NCI-H1436 treated with DMSO at 0.1 percent for 48 hours (cell line): ENCODE measurements at regions not wholly inside any gene's neighbourhood (a gene's known extent, or its start where the extent isn't known, plus 50 kb on each side); places are given as distances from the start of the nearest gene placed in this dataset.

Source experiments
- DNase-seq: peaks from one replicate; lab custom pipeline; 2025; lab: John Stamatoyannopoulos, UW

DNA sequence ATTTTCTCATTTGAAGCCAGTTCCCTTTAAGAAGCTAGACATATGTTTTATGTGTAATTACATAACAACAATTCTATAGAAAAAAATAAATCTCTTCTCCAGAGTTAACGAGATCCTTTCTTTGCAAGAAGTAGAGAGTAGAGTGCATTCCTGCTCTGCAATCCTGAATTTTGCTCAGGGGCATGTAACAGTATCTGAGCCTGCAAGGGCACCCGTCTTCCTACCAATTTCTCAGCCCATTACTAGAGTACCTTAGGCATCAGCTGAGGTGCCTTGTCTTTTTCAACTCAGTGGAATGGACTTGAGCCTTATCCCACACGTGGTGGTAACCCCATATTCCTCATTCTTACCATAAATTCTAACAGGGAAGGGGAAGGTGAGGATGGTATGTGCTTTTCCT, 205.9 kb downstream of the IKZF2 start:
- no peak for DNase-seq

DNA sequence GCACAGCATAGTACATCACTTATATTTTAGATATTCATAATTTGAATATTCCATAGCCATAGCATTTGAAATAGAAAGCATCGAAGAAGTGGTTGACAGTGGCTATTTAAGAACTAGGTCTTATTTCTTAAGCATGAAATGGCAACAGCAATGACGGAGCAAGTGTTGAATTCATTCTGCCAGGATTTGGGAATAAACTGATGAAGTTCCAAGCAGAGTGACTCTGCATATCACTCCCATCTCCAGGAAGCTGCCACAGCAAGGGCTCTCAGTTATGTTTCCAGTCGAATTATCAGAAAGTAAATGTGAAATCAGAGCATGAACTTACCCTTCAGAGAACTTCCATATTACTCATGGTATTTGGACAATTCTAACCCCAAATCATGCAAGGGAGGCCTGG, 208.1 kb downstream of the IKZF2 start:
- DNase-seq, result no peak

DNA sequence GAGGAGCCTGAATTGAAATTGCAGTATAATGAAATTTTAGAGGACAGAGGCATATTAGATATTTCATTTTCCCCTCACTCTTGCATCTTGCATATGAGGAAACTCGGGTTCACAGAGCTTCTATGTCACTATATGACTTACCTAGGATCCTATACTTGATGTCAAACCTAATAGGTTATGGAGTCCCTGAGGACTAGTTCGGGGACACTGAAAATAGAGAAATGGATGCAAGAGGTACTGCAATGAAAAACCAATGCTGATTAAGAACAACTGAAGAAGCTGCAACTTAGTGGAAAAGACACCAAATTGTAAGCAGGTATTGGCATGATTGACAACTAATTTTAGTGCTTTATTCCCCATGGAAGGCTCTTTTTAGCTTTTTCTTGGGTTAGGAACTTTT, 210.1 kb downstream of the IKZF2 start:
- no peak for DNase-seq

DNA sequence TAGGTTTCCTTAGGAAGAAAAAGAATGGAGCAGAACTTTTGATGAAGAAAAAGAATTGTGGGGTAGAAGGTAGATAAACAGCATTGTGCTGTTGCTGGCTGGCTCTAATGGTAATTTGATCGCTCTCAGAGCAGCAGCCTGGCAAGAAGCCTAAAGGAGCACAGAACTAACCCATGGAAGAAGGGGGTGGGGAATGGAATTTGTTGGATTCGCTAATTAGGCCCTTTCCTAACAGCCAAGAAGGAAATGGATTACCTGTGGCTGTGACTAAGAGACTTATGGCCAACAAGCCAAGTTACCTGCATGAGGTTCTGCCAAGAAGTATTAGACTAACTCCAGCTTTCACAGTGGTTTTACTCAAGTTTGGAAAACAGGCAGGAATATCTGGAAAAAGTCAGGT, 210.6 kb downstream of the IKZF2 start:
- DNase-seq, result no peak

DNA sequence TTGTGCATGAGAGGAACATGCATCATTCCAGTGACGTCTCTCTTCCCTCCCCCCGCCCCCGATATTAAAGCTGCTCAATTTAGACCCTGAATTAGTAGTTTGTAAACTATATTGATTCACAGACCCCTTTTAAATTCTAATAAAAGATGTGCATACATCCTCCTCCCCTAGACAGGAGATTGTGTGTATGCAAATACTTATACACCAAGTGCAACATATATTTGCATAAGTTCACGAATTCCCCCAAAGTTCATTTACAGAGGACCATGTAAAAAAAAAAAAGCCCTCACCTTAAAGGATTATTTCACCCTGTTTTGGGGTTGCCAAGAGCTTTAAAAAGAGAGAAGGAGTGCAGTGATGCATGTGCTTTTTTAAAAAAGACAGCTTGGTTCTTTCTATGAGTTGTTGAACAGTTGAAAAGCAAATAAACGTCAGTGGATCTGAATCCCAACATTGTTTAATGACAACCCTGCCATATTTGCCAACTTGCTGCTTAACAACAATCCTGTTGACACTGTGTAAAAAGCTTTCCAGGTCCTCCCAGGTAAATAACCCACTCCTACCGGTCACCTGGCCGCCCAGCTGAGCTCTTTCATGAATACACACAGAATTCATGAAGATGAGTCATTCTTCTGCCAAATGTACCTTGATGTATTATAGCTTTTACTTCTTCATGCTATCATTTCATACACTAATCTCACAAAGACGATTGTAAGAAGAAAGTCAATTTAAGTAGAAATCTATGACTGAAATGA, 211.5 kb downstream of the IKZF2 start:
- peak; percentile 51 for DNase-seq

DNA sequence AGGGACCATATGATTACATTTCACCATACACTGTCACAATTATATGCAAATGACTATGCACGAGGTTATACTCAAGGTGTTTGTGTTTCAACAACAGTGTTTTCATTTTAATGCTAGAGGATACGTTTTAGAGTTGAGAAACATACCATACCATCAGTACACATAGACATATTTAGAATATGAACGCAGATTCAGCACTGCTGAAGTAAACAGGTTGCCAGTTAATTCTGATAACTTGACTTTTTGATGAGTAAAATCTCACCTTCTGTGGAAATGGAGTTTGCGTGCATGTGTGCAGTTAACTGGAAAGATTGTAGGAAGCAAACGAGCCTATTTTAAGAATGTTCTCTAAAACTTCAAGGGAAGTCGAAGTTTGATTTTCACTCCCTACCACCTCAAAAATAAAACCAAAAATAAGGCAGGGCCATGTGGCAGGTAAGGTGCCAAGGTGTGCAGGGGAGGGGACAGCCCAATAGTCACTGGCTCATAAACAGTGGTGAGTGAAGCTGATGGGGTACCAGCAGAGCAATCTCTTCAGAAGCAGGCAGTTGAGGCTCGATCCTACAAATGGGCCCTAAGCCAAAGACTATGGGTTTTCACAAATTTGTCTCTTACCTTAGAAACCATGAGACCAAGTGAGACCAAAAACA, 213.1 kb downstream of the IKZF2 start:
- DNase-seq, result no peak

DNA sequence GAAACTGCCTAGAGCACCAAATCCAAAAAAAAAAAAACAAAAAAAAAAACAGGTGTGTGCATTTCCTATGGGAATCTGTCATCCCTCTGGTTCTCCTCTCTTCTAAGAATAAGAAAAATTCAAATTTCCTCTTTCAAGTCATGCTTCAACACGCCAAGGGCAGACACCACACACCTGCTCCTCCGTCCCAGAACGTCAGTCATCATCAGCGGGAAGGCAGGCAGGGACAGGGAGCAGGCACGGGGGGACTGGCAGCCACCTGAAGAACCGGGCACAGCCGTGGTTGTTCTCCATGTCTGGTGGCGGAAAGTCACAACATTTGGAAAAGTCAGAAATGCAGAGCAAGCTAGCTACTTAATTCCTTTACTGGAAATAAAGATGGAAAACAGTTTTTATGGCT, 214.8 kb downstream of the IKZF2 start:
- DNase-seq, result no peak

DNA sequence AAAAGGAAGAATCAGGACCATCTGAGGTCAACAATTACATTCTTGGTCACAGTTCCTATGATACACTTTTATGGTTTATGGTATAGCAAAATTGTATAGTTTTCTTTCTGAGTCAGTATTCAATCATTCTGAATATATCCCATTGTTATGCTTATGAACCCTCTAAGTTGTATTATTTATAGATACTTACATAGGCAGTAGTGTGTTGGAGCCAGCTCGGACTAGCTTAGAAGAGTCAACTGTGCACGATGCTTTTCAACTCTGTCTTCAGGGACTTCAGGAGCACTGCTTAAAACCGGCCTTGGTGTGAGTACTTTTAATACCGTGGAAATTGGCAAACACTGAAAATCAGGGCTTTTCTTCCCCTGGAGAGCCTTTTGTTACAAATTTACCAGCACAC, 215.7 kb downstream of the IKZF2 start:
- DNase-seq, result no peak

DNA sequence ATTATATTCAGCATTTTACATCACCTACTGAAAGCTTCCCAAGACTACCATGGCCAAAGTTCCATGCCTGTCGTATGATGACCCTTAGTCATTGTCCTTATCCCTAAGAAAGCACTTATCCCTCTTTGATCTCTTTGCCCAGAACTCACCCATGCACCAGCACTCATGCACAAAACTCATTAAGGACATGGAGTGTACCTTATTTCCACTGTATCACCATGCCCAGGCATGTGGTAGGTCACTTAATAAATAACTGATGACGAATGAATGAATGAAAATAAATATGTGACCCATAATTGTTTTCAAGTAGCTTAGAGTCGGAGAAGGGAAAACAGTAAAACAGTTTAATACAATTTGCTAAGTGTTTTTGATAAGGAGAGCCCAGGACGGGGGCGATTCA, 220.1 kb downstream of the IKZF2 start:
- DNase-seq, result no peak

DNA sequence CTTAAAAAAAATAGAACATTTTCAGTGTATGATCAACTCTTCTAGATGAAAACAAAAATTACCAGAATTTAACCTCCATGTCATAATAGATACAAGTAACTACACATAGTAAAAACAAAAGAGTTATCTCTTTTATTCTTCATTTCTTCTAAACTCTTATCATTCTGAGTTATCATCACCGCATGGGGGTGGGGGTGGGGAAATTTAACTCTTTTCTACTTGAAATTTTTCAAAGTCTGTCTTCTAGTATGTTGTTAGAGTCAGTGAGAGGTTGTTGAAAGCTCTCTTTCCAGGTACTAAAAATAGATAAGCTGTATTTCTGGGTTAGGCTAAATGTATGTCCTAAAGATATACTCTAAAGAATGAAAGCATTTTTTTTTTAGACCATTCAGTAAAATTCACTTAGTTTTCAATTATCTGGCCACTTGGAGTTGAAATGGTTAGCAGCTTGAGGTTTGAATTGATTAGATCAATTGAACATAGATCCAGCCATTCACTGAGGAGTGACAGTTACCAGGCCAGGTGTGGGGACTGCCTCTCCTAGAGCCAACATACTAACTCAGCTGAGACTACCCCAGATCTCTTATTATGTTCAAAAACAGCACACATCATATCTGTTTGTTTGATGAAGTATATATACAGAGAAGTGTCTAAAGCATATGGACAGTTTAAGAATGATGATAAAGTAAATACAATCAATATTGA, 220.7 kb downstream of the IKZF2 start:
- DNase-seq, result no peak

DNA sequence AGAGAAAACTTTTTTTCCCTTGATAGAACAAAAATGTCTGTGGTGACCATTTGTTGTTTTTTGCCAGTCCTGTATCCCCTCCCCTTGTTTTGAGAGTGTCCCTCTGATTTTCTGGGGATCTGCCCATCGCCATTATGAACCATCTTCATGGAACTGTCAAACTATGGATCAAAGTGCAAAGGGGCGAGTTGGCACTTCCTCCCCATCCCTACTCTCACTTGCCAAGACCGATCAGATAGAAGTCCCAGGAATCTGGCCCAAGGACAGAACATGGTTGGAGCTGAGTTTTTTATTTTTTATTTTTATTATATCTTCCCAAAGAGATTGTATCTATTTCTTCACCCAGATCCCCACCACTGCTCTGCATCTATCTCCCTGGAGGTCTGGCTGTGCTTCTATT, 221.4 kb downstream of the IKZF2 start:
- no peak for DNase-seq

DNA sequence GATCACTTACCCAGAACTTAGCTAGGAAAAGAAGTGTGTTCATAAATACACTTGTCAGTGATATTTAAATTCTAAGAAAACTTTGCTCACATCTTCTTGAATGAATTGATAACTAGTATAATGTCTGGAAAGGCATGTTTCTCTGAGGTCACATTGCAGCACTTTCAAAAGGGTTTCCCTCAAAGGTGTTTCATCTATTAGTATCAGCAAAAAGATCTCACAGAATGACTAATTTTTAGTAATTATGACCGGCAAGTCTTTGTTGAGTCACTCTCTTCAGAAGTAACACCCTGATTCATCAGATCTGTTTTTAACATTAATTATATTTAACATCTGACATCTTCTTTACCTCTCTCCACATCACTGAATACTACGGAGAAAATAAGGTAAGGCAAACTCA, 222.3 kb downstream of the IKZF2 start:
- no peak for DNase-seq

DNA sequence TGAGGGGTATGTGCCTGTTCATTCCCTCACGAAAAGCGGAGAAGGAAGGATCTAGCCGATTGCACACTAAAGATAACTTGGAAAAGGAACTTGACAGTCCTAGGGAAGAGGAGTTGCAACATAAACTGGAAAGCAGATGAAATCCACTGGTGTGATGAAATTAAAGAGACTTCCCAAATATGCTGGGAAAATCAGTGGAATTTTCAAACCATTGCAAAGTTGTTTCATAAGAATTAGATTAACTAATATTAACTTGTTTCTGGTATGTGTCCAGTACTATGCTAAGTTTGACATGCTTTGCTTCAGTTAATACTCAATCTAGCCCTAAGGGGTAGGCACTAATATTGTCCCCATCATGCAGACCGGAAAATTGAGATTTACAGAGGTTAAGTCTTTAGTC, 222.7 kb downstream of the IKZF2 start:
- DNase-seq, result no peak

DNA sequence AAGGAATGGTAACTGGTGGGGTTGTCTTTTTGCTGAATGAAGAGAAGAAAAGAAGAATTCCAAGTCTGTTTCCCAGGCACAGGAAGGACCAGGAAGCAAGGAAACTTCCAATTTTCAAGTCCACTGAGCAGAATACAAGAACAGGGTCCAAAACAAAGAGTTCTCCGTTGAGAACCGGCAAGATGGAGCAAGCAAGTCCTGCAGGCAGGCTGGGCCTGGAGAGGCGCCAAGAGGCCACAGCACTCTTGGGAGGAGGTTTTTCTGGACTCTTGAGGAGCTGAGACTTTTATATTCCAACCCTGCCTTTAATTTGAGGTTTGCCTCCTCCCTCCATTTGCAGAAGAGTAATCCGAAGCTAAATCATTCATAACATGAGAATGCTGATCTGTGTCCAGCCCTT, 224.5 kb downstream of the IKZF2 start:
- no peak for DNase-seq

DNA sequence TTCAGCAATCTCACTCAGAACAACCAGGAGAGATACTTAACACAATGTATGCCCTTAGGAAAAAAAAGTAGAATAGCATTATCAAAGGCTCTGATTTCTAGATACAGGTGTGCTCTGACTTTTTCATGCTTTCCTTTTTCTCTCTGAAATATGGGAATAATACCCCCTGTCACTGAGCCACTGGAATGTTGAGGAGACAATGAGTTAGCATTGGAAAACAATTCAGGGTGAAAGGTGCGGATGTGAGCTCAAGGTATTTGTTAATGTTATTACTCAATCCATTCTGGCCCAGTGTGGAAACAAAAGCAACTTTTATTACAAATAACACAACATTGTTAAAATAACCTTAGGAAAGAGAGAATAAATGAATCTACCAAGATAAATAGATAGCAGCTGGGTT, 228.0 kb downstream of the IKZF2 start:
- DNase-seq, result no peak

DNA sequence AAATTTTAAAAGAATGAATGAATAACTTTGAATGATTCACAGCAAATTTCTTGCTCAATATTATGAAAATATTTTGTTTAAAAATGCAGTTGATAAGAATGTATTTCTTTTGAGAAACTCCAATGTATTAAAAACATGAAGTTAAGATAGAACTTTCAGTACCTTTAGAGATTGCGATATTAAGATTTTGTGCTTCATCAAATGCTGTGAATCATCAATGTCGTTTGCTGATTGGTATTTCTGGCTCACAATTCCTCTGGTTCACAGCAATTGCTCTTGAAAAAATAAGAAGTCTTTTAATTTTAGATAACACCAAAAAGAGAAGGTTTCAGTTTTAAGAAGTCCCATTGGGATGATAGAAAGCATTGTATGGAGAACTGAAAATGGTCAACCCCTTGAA, 228.7 kb downstream of the IKZF2 start:
- no peak for DNase-seq

DNA sequence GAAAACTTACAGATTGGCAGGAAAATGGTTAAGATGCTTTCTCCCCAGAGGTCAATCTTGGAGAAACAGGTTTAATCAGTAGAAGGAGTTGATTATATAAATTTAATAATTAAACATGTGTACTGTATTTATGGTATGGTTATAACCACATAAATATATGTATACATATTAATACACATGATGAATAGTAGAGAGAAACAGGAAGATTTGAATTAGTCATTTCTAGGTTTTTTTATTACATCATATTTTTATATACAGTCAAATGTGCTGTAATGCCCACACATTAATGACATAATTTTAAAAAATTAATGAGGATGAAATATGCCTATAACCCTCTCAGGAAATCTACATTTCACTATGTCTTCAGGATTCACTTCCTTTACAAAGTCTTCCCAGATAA, 229.7 kb downstream of the IKZF2 start:
- DNase-seq, result no peak

DNA sequence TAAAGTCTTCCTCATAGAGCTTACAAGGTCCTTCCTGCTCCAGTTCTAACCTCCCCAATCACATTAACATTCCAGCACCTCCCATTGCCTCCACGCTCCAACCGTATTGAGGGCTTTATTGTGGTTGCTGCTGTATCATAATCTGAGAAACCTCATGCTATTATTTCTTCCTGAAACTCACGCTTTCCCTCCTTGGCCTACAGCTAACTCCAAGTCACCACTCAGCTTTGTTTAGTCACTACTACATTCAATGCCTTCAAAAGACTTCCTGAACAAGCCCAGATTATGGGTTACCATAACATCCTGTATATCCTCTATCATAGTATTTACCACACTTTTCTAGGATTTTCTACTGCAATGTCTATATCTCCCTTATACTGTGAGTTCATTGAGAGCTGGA, 230.4 kb downstream of the IKZF2 start:
- no peak for DNase-seq

DNA sequence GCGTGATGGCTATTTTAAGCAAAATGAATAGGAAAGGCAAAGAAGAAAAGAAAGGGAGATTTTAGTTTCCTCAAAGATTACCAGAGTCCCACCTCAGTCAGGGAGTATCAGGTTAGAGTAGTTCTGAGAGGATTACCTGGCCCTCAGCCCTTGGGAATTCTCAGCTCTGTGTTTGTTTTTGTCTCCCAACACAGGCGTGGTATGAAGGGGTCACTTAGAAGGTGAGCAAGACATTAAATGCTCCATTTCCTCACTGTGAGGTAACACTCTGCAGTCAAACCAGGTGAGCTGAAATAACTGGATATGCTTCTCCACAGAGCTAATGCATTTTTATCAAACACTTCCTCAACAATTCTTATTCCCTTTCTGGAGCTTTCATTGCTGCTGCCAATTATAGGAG, 232.2 kb downstream of the IKZF2 start:
- no peak for DNase-seq

DNA sequence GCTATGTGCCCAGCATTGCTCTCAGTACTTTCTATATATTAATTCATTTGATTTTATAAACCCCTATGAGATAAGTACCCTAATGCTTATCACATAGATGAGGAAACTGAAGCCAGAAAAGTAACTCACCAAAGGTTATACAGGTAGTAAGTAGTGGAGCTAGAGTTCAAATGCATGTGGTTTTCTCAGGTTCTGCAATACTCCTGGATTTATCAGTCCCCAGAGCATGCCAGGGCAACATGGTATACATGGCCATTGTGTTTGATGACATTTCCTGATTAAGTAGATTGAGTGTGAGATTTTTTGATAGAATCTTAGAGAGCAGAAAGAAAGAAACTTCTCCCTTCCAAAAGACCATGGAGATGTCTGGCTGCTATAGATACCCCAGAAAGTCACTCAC, 233.1 kb downstream of the IKZF2 start:
- no peak for DNase-seq

DNA sequence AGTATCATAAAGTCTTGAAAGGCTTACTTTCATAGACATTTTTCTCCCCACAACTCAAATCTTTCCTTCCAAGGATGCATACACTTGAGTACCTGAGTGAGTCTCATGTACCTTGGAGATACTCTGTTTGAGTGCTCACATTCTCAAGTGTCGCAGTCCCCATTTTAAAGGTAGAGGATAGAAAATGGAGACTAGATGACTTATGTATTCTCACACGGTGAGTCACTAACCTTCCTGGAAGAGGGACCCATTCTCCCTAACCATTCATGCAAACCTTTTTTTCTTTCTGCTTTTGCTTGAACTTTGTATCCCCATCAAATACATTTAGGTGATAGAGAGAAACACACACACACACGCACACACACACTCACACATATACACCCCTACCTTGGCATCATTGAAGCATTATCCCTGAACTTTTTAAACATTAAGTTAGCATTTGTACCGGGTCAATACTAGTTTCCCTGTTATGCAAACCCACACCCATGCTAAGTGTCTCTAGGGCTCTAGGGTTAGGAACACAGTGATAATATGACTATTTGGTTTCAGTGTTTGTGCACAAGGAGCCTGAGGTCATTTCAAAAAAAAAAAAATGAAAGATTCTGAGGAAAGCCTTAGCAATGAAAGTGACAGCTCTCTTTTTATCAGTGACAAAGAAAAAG, 236.2 kb downstream of the IKZF2 start:
- DNase-seq, result no peak

DNA sequence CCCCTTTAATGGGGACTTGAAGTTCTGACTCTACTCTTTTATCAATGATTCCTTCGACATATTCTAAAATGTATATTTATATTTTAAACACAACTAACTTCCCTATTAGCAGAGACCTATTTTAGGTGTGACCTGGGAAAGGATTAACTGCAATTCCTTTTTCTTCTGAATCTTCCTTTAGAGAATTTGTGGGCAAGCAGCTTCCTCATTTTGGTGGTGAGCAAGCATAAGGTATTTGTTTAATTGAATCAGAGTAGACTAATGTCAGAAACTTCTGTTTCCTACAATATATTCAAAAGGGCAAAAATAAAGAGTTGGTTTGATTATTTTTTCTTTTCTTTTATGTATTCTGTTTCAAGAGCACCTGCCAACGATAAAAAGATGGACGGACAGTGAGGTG, 237.0 kb downstream of the IKZF2 start:
- DNase-seq, result no peak
